HG02623 (cell line): ENCODE measurements at regions not wholly inside any gene's neighbourhood (a gene's known extent, or its start where the extent isn't known, plus 50 kb on each side); places are given as distances from the start of the nearest gene placed in this dataset.

Source experiments
- ATAC-seq: cut with Tn5 transposase; IDR thresholded peaks from one replicate; pipeline ENCODE4 v1.9.1; 2021; ENCODE audit warnings: moderate library complexity; ENCODE audit not compliant: unreplicated experiment

GRCh38 chr4:96652821-96653220 lies 812.9 kb downstream of the PDHA2 start:
- no peak for ATAC-seq

- no peak for ATAC-seq
These were observed 814.2 kb downstream of the PDHA2 start for GRCh38 chr4:96654045-96654444.

GRCh38 chr4:96670381-96670780 lies 830.5 kb downstream of the PDHA2 start:
- no peak for ATAC-seq

DNA sequence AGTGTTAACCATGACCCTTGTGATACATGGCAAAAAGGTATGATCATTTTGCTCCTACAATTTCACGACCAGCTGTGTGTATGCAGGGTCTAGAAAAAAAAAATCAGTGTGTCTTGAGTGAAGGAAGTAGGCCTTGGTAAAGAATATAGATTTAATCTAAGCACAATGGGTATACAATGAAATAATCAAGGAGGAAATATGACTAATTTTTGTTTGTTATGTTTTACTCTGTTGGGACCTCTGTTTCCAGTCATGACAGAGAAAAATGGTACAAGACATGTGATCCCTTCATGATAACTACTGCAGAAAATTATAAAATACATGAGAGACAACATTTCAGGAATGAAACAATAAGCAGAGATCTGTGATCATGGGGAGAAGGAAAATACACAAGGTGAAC lies 835.5 kb downstream of the PDHA2 start:
- no peak for ATAC-seq

DNA sequence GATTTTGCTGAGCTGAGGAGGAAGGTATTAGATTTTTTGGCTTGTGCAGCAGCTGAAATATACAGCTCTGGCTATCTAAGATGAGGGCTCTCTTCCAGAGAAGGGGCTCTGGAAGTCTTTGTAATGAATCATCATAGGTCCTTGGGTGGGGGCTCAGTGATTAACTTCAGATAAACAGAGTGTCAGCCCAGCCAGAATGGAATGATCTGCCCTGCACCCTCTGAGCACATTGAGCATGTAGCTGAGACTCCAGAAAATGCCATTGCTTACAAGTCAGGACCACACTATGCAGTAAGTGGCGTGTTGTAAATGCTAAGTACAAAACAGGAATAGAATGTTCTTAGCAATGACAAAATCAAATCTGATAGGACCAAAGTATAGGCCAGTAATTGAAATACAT lies 836.0 kb downstream of the PDHA2 start:
- no peak for ATAC-seq

DNA sequence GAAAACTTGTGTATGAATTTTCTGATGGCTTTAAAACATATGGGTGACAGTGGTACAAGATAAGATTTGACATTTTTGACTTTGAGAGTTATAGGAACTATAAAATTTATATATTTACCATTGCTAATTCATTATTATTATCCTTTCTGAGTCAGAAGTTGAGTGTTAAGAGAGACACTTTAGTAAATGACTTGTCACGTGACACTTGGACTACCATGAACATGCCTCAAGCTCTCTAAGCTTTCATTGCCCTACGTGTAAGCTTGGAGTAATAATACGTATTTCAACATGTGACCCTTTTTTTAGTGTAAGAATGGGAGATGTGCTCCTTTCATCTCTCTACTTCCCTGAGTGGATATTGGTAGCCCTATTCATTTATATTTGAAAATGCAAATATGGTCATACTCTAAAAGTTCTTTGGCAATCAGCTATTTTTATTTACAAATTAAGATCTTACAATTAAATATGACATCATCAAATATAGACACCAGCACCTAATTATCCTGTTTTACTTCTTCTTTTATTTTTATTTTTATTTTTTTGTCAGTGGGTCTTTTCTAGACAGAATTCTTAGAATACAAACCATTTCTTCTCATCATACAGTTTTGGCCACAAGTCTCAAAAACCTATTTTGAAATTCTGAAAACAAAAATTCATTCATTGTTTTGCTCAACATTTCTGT lies 837.0 kb downstream of the PDHA2 start:
- ATAC-seq, result no peak

DNA sequence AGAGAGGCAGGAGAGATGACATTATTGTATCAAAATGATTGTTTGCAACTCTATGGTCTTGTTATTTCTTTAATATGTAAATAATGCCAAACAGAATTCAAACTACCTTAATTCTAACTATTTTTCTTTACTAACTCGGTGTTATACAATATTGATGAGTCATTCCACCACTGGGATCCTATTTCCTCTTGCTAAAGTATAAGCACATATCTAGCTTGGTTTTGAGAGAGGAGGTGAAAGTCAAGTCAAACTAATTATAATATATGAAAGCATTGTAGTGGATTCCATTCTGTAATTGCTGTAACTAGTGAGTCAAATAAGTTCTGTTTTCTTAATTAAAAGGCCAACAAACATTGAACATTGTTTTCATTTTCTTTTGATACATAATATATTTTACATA lies 837.6 kb downstream of the PDHA2 start:
- no peak for ATAC-seq

- no peak for ATAC-seq
These were observed 841.3 kb downstream of the PDHA2 start for GRCh38 chr4:96681218-96681617.

GRCh38 chr4:96685691-96686090 lies 845.8 kb downstream of the PDHA2 start:
- ATAC-seq, result no peak

- no peak for ATAC-seq
These were observed 851.6 kb downstream of the PDHA2 start for GRCh38 chr4:96691521-96691920.

GRCh38 chr4:96698831-96699230 lies 858.9 kb downstream of the PDHA2 start:
- no peak for ATAC-seq

DNA sequence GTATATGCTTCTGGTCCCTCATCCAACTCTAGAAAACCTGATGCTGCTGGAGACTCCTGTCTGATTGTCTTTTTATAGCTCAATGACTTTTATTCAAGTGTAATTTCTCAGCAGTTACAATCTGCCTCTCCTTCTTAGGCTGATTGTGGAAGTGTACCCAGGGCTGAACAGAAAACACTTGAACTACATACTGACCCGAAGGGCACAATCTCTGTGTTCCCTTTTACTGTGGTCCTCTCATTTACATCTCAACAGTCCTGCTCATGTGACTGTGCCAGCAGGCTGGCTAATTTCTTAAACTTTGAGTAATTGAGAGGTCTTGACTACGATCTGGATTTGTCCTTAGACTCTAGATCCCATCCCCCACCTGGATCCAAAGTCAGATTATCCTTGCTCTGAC lies 863.4 kb downstream of the PDHA2 start:
- ATAC-seq, result no peak

GRCh38 chr4:96708766-96709165 lies 868.9 kb downstream of the PDHA2 start:
- no peak for ATAC-seq

DNA sequence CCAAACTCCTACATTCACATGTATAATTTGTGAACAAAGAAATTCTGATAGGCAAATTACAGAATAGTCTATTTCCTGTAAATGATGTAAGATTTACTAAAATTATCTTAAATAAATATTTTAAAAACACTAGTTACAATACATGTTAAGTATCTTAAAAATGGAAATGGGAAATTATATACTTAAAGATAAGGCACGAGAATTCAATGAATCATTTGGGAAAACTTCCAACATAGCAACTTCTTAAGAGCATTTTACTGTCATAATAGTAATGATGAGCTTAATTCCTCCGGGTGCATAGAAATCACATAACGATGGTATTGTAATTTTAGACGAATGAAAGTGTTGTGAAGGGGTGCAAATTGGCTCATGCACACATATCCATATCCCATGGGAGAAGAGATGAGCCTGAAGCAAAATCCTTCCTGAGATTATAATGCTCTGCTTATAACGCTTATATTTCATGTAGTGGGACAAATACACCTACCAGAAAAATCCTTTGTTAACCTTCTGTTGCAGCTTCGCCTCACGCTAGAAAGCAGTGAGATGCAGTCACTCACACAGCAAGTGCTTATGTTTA lies 873.5 kb downstream of the PDHA2 start:
- ATAC-seq, result no peak

GRCh38 chr4:96729641-96730040 lies 889.7 kb downstream of the PDHA2 start:
- ATAC-seq, result no peak

DNA sequence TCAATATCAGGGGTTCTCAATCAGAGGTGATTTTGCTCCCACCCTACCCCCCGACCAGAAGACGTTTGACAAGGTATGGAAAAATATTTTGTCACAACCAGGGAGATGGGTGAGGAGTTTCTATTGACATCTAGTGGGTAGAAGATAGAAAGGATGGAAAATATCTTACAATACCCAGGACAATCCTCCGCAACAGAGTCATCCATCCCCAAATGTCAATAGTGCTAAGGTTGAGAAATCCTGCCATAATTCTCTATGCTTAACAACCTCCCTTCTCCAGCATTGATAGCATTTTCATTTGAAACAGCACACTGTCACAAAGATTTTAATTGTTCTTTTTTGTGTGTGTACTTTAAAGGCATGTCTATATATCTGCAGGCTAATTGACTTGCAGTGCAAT lies 890.5 kb downstream of the PDHA2 start:
- ATAC-seq, result no peak

- ATAC-seq, result no peak
These were observed 896.5 kb downstream of the PDHA2 start for GRCh38 chr4:96736352-96736889.

DNA sequence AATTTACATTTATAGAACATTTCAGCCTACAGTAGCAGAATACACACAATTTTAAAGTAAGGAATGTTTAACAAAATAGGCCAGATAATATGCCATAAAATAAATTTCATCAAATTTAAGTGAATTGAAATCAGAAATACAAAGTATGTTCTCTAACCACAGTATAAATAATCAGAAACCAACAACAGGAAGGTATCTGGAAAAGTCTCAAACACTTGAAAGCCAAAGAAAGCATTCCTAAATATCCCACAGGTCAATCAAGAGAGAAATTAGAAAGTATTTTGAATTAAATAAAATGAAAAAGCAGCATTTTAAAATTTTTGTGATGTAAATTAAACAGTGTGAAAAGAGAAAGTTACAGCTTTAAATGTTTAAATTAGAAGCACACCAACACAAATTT lies 899.2 kb downstream of the PDHA2 start:
- no peak for ATAC-seq

- no peak for ATAC-seq
These were observed 902.6 kb downstream of the PDHA2 start for GRCh38 chr4:96742332-96743014.

GRCh38 chr4:96744676-96745075 lies 904.8 kb downstream of the PDHA2 start:
- ATAC-seq, result no peak

DNA sequence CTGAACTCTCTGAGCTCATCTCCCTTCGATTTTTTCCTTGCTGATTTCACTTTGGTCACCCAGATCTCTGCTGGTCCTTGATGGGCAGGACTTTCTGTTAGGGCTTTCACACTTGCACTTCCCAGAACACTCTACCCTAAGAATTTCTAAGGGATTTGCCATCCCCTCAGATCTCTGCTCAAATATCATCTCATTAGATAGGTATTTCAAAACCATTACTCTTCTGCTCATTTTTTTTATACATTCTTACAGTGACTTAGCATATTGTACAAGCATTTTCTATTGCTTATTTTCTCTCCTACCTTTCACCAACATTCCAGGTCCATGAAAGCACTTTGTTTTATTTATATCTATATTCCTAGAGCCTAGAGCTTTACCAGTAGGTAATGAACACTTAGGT lies 913.3 kb downstream of the PDHA2 start:
- no peak for ATAC-seq
